GM23248 (cell line): ENCODE measurements at regions not wholly inside any gene's neighbourhood (a gene's known extent, or its start where the extent isn't known, plus 50 kb on each side); places are given as distances from the start of the nearest gene placed in this dataset.

Experiments used
- EZH2 ChIP-seq: fragments of 200-600 bp; sonication (generic); IDR thresholded peaks from 2 replicates; pipeline ENCODE4 v1.6.1; 2018; ENCODE audit warnings: antibody characterized with exemption, mild to moderate bottlenecking; ENCODE audit not compliant: insufficient read depth, poor library complexity, severe bottlenecking
- EZH2phosphoT487 ChIP-seq: fragments of 200-600 bp; sonication (generic); IDR thresholded peaks from 2 replicates; pipeline ENCODE4 v1.6.1; 2018; ENCODE audit warnings: antibody characterized with exemption, moderate library complexity, mild to moderate bottlenecking, low read depth; ENCODE audit not compliant: insufficient read depth

GRCh38 chr5:112628214-112628980 is 109.3 kb upstream of the APC start:
- TF ChIP-seq EZH2phosphoT487: no peak
- TF ChIP-seq EZH2: no peak
